ENCODE measurements at regions not wholly inside any gene's neighbourhood (a gene's known extent, or its start where the extent isn't known, plus 50 kb on each side); places are given as distances from the start of the nearest gene placed in this dataset.
"Not testable (repeated sequence)": the region's sequence is repeated elsewhere in the genome, so short reads cannot be mapped to it uniquely, and the experiment has no call there.

DNA sequence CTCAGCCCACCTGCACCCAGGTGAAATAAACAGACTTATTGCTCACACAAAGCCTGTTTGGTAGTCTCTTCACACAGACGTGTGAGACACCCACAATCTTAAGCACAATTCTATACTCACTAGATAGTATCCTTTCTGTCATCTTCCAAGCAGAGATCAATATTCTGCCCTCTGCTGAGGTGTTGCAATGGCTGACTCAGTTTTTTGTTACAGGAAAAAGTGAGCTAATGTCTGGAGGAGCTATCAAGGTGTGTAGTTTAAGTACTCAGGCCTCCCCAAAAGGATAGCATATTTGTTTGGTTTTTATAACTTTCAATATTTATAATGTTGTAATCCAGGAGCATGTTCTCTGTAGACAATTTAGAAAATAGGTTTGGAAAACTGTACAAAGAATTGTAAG lies 775.2 kb upstream of the POU3F4 start:
- Histone ChIP-seq H3K9me3 (ENCODE audit: control insufficient read depth in 4 of 4, insufficient read depth in 3 of 4, low read length in 3 of 4) (no peaks in the 10 kb centered on the region), H3K36me3 (ENCODE audit: control insufficient read depth in 4 of 4, insufficient read depth in 4 of 4, low read length in 4 of 4) (no peaks in the 10 kb centered on the region), H3K9ac (ENCODE audit: insufficient read depth in 1 of 2, low read length in 2 of 2) (no peak overlapping the region), H3K4me3 (no peak overlapping the region), H3K27ac (ENCODE audit: low read depth in 1 of 2, low read length in 1 of 2) (no peak overlapping the region), H3K4me1 (ENCODE audit: control insufficient read depth in 5 of 5, insufficient read depth in 5 of 5, low read length in 5 of 5) (no peaks in the 10 kb centered on the region), H3K27me3 (ENCODE audit: control insufficient read depth in 3 of 3, insufficient read depth in 3 of 3, low read length in 2 of 3) (peaks cover 0 to 2% (median 0%) of the 10 kb centered on the region in 3 donors)
- WGBS, 2 donors = 65 to 100% methylated on average over 1 of the region's 1 CpG
- ATAC-seq (ENCODE audit: insufficient read depth, low FRiP score) = no peak
- no peak for DNase-seq
- TF ChIP-seq, protein P1, sequence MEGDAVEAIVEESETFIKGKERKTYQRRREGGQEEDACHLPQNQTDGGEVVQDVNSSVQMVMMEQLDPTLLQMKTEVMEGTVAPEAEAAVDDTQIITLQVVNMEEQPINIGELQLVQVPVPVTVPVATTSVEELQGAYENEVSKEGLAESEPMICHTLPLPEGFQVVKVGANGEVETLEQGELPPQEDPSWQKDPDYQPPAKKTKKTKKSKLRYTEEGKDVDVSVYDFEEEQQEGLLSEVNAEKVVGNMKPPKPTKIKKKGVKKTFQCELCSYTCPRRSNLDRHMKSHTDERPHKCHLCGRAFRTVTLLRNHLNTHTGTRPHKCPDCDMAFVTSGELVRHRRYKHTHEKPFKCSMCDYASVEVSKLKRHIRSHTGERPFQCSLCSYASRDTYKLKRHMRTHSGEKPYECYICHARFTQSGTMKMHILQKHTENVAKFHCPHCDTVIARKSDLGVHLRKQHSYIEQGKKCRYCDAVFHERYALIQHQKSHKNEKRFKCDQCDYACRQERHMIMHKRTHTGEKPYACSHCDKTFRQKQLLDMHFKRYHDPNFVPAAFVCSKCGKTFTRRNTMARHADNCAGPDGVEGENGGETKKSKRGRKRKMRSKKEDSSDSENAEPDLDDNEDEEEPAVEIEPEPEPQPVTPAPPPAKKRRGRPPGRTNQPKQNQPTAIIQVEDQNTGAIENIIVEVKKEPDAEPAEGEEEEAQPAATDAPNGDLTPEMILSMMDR (IDR thresholded peaks at IDR 0.05; ENCODE audit: control extremely low read depth, extremely low read depth) = no peak

DNA sequence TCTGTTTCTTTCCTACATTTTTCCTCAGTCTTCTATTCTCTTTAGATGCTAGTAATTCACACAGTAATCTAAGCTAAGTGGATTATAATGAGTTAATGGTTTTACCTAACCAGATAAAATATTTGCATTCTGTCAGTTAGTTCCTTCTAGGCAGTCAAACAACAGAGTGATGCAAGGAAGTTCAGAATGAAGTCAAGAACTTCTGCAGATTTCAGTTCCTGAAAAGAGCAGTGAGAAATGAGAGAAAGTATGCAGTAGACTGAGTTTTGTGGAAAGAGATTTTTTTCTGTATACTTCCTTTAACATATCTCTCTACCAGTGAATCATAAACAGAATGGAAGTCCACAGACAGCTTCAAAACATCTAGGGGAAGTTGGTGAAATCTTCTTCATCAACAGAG lies 774.0 kb upstream of the POU3F4 start:
- H3K27ac ChIP-seq (ENCODE audit: low read depth in 1 of 2, low read length in 1 of 2) = no peak overlapping the region
- TF ChIP-seq, protein P1 (IDR thresholded peaks at IDR 0.05; ENCODE audit: control extremely low read depth, extremely low read depth) = no peak
- H3K4me3 ChIP-seq = no peak overlapping the region
- DNase-seq (no peak), ATAC-seq (ENCODE audit: insufficient read depth, low FRiP score) (no peak)
- no peaks in the 10 kb centered on the region for H3K36me3 ChIP-seq (ENCODE audit: control insufficient read depth in 4 of 4, insufficient read depth in 4 of 4, low read length in 4 of 4)
- H3K9me3 ChIP-seq (ENCODE audit: control insufficient read depth in 4 of 4, insufficient read depth in 3 of 4, low read length in 3 of 4) = no peaks in the 10 kb centered on the region
- H3K4me1 ChIP-seq (ENCODE audit: control insufficient read depth in 5 of 5, insufficient read depth in 5 of 5, low read length in 5 of 5) = no peaks in the 10 kb centered on the region
- no peak overlapping the region for H3K9ac ChIP-seq (ENCODE audit: insufficient read depth in 1 of 2, low read length in 2 of 2)
- peaks cover 0 to 2% (median 0%) of the 10 kb centered on the region in 3 donors for H3K27me3 ChIP-seq (ENCODE audit: control insufficient read depth in 3 of 3, insufficient read depth in 3 of 3, low read length in 2 of 3)

DNA sequence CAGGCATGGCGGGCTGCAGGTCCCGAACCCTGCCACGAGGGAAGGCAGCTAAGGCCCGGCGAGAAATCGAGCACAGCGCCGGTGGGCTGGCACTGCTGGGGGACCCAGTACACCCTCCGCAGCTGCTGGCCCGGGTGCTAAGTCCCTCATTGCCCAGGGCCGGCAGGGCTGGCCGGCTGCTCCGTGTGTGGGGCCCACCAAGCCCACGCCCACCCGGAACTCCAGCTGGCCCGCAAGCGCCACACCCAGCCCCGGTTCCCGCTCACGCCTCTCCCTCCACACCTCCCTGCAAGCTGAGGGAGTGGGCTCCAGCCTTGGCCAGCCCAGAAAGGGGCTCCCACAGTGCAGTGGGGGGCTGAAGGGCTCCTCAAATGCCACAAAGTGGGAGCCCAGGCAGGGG lies 769.8 kb upstream of the POU3F4 start:
- ATAC-seq (ENCODE audit: insufficient read depth, low FRiP score); H3K4me1 ChIP-seq (ENCODE audit: control insufficient read depth in 5 of 5, insufficient read depth in 5 of 5, low read length in 5 of 5); H3K27me3 ChIP-seq (ENCODE audit: control insufficient read depth in 3 of 3, insufficient read depth in 3 of 3, low read length in 2 of 3); H3K4me3 ChIP-seq; H3K9me3 ChIP-seq (ENCODE audit: control insufficient read depth in 4 of 4, insufficient read depth in 3 of 4, low read length in 3 of 4); H3K27ac ChIP-seq (ENCODE audit: low read depth in 1 of 2, low read length in 1 of 2); H3K9ac ChIP-seq (ENCODE audit: insufficient read depth in 1 of 2, low read length in 2 of 2); DNase-seq; H3K36me3 ChIP-seq (ENCODE audit: control insufficient read depth in 4 of 4, insufficient read depth in 4 of 4, low read length in 4 of 4): not testable (repeated sequence)
- 94 to 95% methylated on average over 4 to 20 of the region's 20 CpGs for WGBS, 2 donors

DNA sequence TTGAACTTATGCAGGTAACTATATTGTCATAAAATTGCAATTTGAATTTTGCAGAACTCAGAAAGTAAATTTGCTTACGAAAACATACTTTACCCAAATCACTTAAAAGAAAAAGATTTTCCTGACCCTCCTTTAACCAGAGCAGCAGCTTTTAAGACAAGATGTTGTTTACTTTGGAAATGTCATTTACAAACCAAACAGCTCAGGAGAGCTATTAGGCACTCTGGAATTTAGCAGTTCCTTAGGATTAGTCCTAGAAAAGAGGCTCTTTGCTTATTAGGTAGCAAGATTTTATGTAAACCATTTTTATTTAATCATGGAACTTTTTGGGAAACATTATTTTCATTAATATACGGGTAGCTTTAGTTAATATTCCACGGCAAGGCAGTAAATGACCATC lies 765.7 kb upstream of the POU3F4 start:
- ATAC-seq (ENCODE audit: insufficient read depth, low FRiP score) (no peak), DNase-seq (no peak)
- no peaks in the 10 kb centered on the region for H3K27me3 ChIP-seq (ENCODE audit: control insufficient read depth in 3 of 3, insufficient read depth in 3 of 3, low read length in 2 of 3)
- no peak overlapping the region for H3K4me3 ChIP-seq
- no peak overlapping the region for H3K9ac ChIP-seq (ENCODE audit: insufficient read depth in 1 of 2, low read length in 2 of 2)
- H3K9me3 ChIP-seq (ENCODE audit: control insufficient read depth in 4 of 4, insufficient read depth in 3 of 4, low read length in 3 of 4) = no peaks in the 10 kb centered on the region
- H3K4me1 ChIP-seq (ENCODE audit: control insufficient read depth in 5 of 5, insufficient read depth in 5 of 5, low read length in 5 of 5) = no peaks in the 10 kb centered on the region
- 57 to 64% methylated on average over 3 of the region's 3 CpGs for WGBS, 2 donors
- no peak overlapping the region for H3K27ac ChIP-seq (ENCODE audit: low read depth in 1 of 2, low read length in 1 of 2)
- no peaks in the 10 kb centered on the region for H3K36me3 ChIP-seq (ENCODE audit: control insufficient read depth in 4 of 4, insufficient read depth in 4 of 4, low read length in 4 of 4)
- TF ChIP-seq, protein P1 (IDR thresholded peaks at IDR 0.05; ENCODE audit: control extremely low read depth, extremely low read depth) = no peak

DNA sequence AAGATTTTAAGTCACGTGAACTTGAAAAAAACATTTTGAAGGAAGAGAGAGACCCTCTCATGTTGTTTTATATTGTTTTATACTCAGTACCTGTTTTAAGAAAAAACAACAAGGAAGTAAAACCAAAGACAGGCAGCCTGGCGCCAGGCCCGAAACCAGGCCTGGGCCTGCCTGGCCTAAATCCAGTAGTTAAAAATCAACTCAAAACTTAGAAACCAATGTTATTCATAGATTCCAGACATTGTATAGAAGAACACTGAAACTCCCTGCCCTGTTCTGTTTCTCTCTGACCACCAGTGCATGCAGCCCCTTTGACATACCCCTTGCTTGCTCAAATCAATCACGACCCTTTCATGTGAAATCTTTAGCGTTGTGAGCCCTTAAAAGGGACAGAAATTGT lies 762.4 kb upstream of the POU3F4 start:
- WGBS, 2 donors = 72 to 78% methylated on average over 5 of the region's 5 CpGs
- H3K36me3 ChIP-seq (ENCODE audit: control insufficient read depth in 4 of 4, insufficient read depth in 4 of 4, low read length in 4 of 4); H3K4me3 ChIP-seq; ATAC-seq (ENCODE audit: insufficient read depth, low FRiP score); DNase-seq; H3K27ac ChIP-seq (ENCODE audit: low read depth in 1 of 2, low read length in 1 of 2); H3K4me1 ChIP-seq (ENCODE audit: control insufficient read depth in 5 of 5, insufficient read depth in 5 of 5, low read length in 5 of 5); H3K27me3 ChIP-seq (ENCODE audit: control insufficient read depth in 3 of 3, insufficient read depth in 3 of 3, low read length in 2 of 3); H3K9me3 ChIP-seq (ENCODE audit: control insufficient read depth in 4 of 4, insufficient read depth in 3 of 4, low read length in 3 of 4); H3K9ac ChIP-seq (ENCODE audit: insufficient read depth in 1 of 2, low read length in 2 of 2): not testable (repeated sequence)
